NCI-H2171 treated with DMSO at 0.1 percent for 48 hours (cell line): ENCODE measurements at regions not wholly inside any gene's neighbourhood (a gene's known extent, or its start where the extent isn't known, plus 50 kb on each side); places are given as distances from the start of the nearest gene placed in this dataset.
A peak's percentile ranks its signal among the peaks of the same experiment; 100 is the strongest.
"Not testable (repeated sequence)": the region's sequence is repeated elsewhere in the genome, so short reads cannot be mapped to it uniquely, and the experiment has no call there.

ENCODE experiments used
- DNase-seq: peaks from one replicate; lab custom pipeline; 2025; lab: John Stamatoyannopoulos, UW

GRCh38 chr4:95898226-95898625, 58.3 kb downstream of the PDHA2 start:
- DNase-seq = no peak

DNA sequence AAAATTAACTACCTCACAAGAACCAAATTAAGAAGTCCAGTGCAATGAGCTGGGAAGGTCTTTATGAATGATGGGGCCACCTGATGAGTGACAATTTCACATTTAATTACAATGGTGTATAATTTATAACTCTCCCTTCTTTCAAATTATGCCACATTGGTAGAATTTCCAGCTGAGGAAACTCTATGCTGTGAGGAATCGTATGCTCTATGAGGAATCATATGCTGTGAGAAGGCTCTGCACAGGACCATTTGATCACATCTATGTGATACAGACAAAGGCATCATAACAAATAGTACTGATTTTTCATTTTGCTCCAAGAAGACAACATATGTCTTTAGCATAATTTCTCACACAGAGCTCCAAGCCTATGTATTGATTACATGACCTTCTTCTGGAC, 69.3 kb downstream of the PDHA2 start:
- DNase-seq = no peak

- DNase-seq = peak; percentile 17
These were observed 70.9 kb downstream of the PDHA2 start for GRCh38 chr4:95910749-95911148.

- DNase-seq = no peak
These were observed 81.6 kb downstream of the PDHA2 start for GRCh38 chr4:95921470-95921869.

GRCh38 chr4:95929448-95930064, 89.7 kb downstream of the PDHA2 start:
- DNase-seq = no peak

DNA sequence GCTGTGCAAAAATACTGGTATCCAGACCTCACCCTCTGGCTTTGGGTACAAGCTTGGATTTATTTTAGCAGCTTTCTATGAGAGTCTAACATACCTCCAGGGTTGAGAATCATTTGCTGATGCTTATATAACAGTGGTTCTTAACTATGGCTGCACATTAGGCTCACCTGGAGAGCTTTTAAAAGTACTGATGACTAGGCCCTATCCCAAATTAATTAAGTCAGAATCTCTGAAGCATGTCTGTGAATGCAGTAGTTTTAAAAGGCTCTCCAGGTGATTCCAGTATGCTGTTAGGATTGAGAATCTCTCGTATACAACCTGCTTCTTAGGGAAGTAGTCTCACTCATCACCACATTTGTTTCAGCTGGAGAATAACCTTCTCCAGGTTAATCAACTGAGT, 99.2 kb downstream of the PDHA2 start:
- no peak for DNase-seq

DNA sequence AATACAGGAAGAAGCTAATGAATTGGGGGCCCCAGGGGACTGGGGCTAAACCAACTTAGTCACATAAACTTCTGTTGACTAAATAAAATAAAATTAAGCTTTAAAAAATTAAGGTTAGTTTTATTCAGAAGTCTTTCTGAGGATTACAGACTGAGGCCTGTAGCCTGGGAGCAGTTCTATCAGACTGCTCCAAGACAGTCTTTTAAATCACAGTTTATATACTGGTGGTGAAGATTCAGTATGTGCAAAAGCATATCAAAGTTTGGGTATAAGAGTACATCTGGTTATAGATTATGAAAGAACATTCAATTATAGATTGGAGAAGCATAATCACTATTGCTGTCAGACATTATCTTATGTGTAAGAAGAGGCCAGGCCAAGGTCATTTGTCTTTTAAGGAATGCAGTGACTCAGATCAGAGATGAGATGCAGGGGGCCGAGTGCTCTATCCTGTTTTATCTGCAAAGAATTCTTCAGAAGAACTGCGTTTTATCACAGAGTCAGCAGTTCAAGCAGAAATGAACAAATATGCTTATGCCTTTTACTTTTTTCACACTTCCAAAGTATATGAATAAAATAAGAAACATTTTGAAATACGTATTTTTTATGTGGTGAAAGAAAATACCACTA, 109.4 kb downstream of the PDHA2 start:
- DNase-seq = no peak

- no peak for DNase-seq
These were observed 109.9 kb downstream of the PDHA2 start for GRCh38 chr4:95949808-95950207.

DNA sequence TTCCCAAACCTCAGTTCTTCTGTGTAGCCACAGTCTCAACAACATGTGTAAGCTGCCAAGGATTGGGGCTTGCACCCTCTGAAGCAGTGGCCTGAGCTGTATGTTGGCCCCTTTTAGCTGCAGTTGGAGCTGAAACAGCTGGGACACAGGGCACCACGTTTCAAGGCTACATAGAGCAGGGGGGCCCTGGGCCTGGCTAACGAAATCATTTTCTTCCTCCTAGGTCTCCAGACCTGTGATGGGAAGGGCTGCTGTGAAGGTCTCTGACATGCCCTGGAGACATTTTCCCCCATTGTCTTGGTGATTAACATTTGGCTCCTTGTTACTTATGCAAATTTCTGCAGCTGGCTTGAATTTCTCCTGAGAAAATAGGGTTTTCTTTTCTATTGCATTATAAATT, 112.6 kb downstream of the PDHA2 start:
- DNase-seq = not testable (repeated sequence)

GRCh38 chr4:95956094-95956493, 116.2 kb downstream of the PDHA2 start:
- no peak for DNase-seq

GRCh38 chr4:95957054-95957453, 117.2 kb downstream of the PDHA2 start:
- DNase-seq = no peak

DNA sequence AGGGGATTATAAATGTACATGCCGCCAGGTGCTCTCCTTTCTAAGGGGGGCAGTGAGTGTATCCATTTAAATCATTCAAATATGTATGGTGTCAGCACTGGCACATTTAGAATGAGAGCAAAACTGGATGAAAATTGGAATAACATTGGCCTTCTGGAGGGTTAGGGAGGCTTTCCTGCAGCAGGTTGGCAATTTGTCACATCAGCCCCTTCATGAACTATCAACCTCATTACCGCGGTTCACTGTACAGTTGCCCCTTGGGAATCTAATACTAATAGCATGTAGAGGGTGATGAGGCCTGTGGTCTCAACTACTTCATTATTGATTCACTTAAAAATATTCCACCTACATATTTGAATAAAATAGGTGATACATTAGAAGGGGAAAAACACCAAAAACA, 117.9 kb downstream of the PDHA2 start:
- DNase-seq = no peak

GRCh38 chr4:95959182-95959581, 119.3 kb downstream of the PDHA2 start:
- DNase-seq = no peak

DNA sequence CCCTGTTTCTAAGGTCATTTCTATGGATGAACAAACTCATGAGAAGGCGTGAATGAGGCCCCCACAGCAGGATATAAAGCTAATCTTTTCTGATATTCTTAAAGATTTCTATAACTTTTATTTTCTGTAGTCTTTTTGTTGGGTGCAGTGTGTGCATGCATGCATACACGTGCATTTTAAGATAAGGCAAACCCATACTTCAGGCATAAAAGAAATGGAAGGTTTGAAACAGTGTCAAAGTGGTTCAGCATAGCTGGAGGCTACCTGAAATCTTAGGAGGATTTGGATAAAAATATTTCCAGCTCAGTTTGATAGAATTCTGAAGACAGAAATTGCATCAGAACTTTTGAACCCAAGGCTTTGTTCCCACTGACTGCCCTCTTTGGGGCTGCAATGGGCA, 119.7 kb downstream of the PDHA2 start:
- DNase-seq = no peak

GRCh38 chr4:95963456-95963855, 123.6 kb downstream of the PDHA2 start:
- no peak for DNase-seq

- DNase-seq = no peak
These were observed 140.3 kb downstream of the PDHA2 start for GRCh38 chr4:95979961-95980876.

- no peak for DNase-seq
These were observed 141.0 kb downstream of the PDHA2 start for GRCh38 chr4:95980877-95981360.

- no peak for DNase-seq
These were observed 141.7 kb downstream of the PDHA2 start for GRCh38 chr4:95981591-95981990.

DNA sequence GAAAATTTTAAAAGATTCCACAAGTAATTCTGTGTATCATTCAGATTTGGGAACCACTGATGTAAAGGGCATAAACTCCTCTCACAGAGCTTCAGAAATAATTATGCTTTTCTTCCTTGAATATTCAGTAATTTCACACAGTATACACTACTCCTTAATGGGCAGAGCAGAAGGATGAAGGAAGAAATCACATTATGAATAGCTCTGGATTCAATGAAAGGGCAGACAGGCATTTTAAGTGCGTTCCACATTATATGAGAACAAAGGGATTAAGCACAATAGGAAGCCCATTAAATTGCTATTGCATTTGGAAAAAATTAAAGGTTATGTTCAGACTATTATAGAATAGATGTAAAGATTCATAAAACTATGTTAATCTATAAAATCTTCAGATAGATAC, 142.6 kb downstream of the PDHA2 start:
- DNase-seq = no peak

GRCh38 chr4:95984081-95984480, 144.2 kb downstream of the PDHA2 start:
- DNase-seq = no peak

DNA sequence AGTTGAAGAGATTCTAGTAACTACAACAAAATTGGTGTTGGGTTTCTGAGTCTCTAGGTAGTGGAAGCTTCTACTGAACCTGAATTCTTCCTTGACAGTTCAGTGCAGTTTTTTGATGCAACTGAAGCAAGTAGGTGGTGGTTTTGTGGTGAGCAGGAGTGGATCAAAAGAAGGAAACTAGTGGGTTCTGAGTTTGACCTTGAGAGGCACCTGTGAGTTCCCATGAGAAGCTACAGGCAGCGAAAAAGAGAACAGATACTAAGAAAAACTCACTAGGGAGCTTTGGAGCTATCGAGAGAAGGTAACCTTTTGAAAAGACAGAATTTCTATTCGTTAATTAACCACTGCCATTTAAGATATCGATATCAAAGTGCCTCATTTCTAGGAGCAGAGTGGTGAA, 145.2 kb downstream of the PDHA2 start:
- no peak for DNase-seq

- DNase-seq = no peak
These were observed 146.1 kb downstream of the PDHA2 start for GRCh38 chr4:95985791-95986550.
